ENCODE measurements at regions not wholly inside any gene's neighbourhood (a gene's known extent, or its start where the extent isn't known, plus 50 kb on each side); places are given as distances from the start of the nearest gene placed in this dataset.
A peak's percentile ranks its signal among the peaks of the same experiment; 100 is the strongest.

DNA sequence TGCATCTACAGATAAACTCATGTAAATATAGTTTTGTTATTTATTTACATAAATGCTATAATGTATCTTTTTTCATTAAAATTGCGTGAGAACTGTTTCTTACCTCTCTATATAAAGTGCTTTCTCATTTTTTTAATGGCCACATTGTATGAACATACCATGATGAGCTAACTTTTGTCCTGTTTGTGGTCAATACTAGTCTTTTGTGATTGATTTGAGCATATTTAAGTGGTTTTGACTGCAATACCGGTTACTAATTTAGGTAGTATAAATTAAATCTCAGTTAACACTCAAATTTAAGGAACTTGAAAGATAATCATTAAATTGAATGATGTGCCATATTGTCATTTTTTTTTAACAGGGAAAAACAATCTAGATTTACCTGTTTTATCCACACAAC lies 108.2 kb downstream of the HAUS1 start:
- CTCF ChIA-PET = interaction anchor here (0.6 to 2.1 kb wide), 10 partner anchors 9 to 626 kb away, joined by 3 to 13 read pairs (median 4); a partner anchor contains a TSS

DNA sequence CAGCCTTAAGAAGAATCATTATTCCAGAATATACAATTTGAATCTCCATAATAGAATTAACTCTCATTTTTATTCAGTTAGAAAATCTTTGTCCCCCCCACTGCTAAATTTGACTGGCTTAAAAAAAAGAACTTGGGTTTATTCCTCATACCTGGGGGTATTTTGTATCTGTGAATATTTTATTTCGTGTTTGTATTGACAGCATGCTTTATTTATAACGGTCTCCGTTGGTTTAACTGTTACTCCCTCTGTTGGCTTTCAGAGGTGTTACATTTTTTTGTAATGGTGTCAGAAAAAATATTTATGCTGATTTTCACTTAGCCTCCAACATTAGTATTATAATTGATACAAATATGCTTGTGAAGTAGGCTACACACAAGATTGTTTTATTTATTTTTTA lies 109.1 kb downstream of the HAUS1 start:
- no peak overlapping the region for H3K4me3 ChIP-seq (ENCODE audit: low read depth, low read length)
- POLR2A ChIA-PET = no interaction called here
- TF ChIP-seq, protein P1, sequence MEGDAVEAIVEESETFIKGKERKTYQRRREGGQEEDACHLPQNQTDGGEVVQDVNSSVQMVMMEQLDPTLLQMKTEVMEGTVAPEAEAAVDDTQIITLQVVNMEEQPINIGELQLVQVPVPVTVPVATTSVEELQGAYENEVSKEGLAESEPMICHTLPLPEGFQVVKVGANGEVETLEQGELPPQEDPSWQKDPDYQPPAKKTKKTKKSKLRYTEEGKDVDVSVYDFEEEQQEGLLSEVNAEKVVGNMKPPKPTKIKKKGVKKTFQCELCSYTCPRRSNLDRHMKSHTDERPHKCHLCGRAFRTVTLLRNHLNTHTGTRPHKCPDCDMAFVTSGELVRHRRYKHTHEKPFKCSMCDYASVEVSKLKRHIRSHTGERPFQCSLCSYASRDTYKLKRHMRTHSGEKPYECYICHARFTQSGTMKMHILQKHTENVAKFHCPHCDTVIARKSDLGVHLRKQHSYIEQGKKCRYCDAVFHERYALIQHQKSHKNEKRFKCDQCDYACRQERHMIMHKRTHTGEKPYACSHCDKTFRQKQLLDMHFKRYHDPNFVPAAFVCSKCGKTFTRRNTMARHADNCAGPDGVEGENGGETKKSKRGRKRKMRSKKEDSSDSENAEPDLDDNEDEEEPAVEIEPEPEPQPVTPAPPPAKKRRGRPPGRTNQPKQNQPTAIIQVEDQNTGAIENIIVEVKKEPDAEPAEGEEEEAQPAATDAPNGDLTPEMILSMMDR (IDR thresholded peaks at IDR 0.05; ENCODE audit: insufficient read depth, low read length, missing control alignments) = no peak
- no peak for DNase-seq (ENCODE audit: low read depth, low spot score)
- CTCF ChIA-PET = interaction anchor here (1.8 kb wide), 1 partner anchor 40 kb away, joined by 8 read pairs; a partner anchor contains a TSS

More for the DNA sequence above, 108.2 kb downstream of the HAUS1 start:
- TF ChIP-seq, protein P1 (IDR thresholded peaks at IDR 0.05; ENCODE audit: insufficient read depth, low read length, missing control alignments) = no peak
- DNase-seq (ENCODE audit: low read depth, low spot score) = no peak
- H3K4me3 ChIP-seq (ENCODE audit: low read depth, low read length) = no peak overlapping the region
- POLR2A ChIA-PET = no interaction called here

DNA sequence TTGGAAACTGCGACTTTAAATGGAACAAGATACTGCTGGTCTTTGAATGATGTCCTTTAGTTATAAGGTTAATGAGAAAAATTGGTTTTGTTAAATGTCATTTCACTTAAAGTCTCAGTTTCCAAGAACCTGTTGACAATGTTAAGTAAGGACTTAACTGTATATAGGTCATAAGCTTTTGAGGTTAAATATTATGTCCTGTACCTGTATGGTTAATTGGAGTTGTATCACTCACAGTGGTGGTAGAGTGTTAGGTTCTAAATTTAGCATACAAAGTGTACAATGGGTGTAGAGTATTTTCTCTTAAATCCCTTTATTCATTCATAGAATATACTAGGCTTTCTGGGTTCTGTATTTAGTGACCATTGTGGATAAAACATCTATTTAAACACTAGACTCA lies 110.2 kb downstream of the HAUS1 start:
- TF ChIP-seq, protein P1 (IDR thresholded peaks at IDR 0.05; ENCODE audit: insufficient read depth, low read length, missing control alignments) = no peak
- DNase-seq (ENCODE audit: low read depth, low spot score) = no peak
- CTCF ChIA-PET = interaction anchor here (1.8 kb wide), 1 partner anchor 41 kb away, joined by 8 read pairs; a partner anchor contains a TSS
- no peak overlapping the region for H3K4me3 ChIP-seq (ENCODE audit: low read depth, low read length)
- POLR2A ChIA-PET = no interaction called here

DNA sequence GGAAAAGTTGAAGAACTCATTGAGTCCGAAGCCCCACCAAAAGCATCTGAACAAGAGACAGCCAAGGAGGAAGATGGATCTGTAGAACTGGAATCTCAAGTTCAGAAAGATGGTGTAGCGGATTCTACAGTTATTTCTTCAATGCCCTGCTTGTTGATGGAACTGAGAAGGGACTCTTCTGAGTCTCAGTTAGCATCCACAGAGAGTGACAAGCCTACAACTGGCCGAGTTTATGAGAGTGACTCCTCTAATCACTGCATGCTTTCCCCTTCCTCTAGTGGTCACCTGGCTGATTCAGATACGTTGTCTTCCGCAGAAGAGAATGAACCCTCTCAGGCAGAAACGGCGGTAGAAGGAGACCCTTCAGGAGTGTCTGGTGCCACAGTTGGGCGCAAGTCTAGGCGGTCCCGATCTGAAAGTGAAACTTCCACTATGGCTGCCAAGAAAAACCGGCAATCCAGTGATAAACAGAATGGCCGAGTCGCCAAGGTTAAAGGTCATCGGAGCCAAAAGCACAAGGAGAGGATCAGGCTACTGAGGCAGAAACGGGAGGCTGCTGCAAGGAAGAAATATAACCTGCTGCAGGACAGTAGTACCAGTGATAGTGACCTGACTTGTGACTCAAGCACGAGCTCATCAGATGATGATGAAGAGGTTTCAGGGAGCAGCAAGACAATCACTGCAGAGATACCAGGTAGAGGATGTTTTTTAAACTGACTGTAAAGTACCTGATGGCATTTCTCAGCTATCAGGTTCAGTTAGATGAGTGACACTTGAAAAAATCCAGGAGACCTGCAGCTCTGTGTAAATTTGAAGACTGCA lies 111.9 kb downstream of the HAUS1 start:
- no peak overlapping the region for H3K4me3 ChIP-seq (ENCODE audit: low read depth, low read length)
- CTCF ChIA-PET = interaction anchor here (2.2 kb wide), 1 partner anchor 43 kb away, joined by 11 read pairs; a partner anchor contains a TSS
- no peak for DNase-seq (ENCODE audit: low read depth, low spot score)
- POLR2A ChIA-PET = no interaction called here
- TF ChIP-seq, protein P1 (IDR thresholded peaks at IDR 0.05; ENCODE audit: insufficient read depth, low read length, missing control alignments) = no peak

DNA sequence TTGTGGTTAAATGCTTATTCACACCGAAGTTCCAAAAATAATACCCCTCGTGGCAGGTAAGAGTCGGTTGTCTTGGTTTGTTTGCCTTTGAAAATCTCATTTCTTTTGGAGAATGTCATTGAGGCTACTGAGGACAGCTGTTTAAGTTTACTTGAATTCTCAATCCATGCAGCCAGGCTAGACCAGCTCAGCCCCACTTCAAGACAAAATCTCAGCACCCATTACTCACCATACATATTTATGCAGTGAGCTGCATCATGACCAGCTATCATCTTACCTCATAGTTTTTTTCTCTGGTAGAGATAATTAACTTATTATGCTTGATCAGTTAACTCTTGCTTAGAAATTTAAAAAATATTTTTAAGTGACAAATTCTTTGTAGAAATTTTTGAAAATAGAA lies 115.9 kb downstream of the HAUS1 start:
- CTCF ChIA-PET = interaction anchor here (0.9 to 7.6 kb wide), 2 partner anchors 12 to 47 kb away, joined by 3 to 53 read pairs; a partner anchor contains a TSS
- no peak overlapping the region for H3K4me3 ChIP-seq (ENCODE audit: low read depth, low read length)
- DNase-seq (ENCODE audit: low read depth, low spot score) = peak; percentile 55
- TF ChIP-seq, protein P1 (IDR thresholded peaks at IDR 0.05; ENCODE audit: insufficient read depth, low read length, missing control alignments) = no peak
- POLR2A ChIA-PET = interaction anchor here (0.6 to 1.4 kb wide), 2 partner anchors 17 to 46 kb away, joined by 3 to 5 read pairs; a partner anchor contains a TSS

DNA sequence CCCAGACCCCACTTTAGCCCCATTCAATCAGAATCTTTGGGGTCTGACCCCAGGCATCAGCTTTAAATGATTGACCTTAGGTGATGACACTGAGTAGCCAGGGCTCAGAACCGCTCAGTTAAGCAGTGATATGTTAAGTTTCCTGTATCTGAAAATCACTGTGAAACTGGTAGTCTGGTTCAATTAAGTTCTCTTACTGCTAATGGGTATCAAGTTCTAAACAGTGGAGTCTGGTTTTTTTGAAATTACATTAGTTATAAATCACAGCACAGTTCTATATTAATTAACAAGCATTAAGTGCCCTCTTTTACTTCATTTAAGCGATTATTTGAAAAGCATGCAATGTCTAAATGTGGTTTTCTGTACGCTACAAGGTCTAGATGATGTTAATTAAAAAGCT lies 117.9 kb downstream of the HAUS1 start:
- TF ChIP-seq, protein P1 (IDR thresholded peaks at IDR 0.05; ENCODE audit: insufficient read depth, low read length, missing control alignments) = no peak
- no peak overlapping the region for H3K4me3 ChIP-seq (ENCODE audit: low read depth, low read length)
- POLR2A ChIA-PET = no interaction called here
- DNase-seq (ENCODE audit: low read depth, low spot score) = no peak
- CTCF ChIA-PET = interaction anchor here (0.6 to 7.6 kb wide), 5 partner anchors 10 to 75 kb away, joined by 3 to 53 read pairs (median 6); a partner anchor contains a TSS
